ENCODE measurements at regions not wholly inside any gene's neighbourhood (a gene's known extent, or its start where the extent isn't known, plus 50 kb on each side); places are given as distances from the start of the nearest gene placed in this dataset.

- Mint-ChIP-seq H3K9me3 (no peaks in the 10 kb centered on the region), H3K27me3 (no peaks in the 10 kb centered on the region), H3K36me3 (ENCODE audit: low read depth) (no peaks in the 10 kb centered on the region), H3K4me1 (no peaks in the 10 kb centered on the region), H3K4me3 (no peak overlapping the region), H3K27ac (no peak overlapping the region)
- DNase-seq = no peak
- CTCF ChIA-PET = no interaction called here
- POLR2A ChIA-PET = no interaction called here
Observed at GRCh38 chr13:75042807-75043206, 439.2 kb downstream of the TBC1D4 start.

GRCh38 chr13:75038393-75039113 lies 443.4 kb downstream of the TBC1D4 start:
- no peaks in the 10 kb centered on the region for H3K27me3 Mint-ChIP-seq
- H3K4me3 Mint-ChIP-seq = no peak overlapping the region
- CTCF ChIA-PET = no interaction called here
- H3K36me3 Mint-ChIP-seq (ENCODE audit: low read depth) = no peaks in the 10 kb centered on the region
- no peaks in the 10 kb centered on the region for H3K9me3 Mint-ChIP-seq
- POLR2A ChIA-PET = no interaction called here
- DNase-seq = no peak
- H3K4me1 Mint-ChIP-seq = no peaks in the 10 kb centered on the region
- no peak overlapping the region for H3K27ac Mint-ChIP-seq

GRCh38 chr13:75025956-75026355 lies 456.0 kb downstream of the TBC1D4 start:
- no peak overlapping the region for H3K27ac Mint-ChIP-seq
- CTCF ChIA-PET = no interaction called here
- no peak overlapping the region for H3K4me3 Mint-ChIP-seq
- H3K36me3 Mint-ChIP-seq (ENCODE audit: low read depth) = no peaks in the 10 kb centered on the region
- POLR2A ChIA-PET = no interaction called here
- no peaks in the 10 kb centered on the region for H3K9me3 Mint-ChIP-seq
- H3K4me1 Mint-ChIP-seq = no peaks in the 10 kb centered on the region
- no peak for DNase-seq
- H3K27me3 Mint-ChIP-seq = no peaks in the 10 kb centered on the region

- ChIA-PET CTCF (no interaction called here), POLR2A (no interaction called here)
- Mint-ChIP-seq H3K4me1 (no peaks in the 10 kb centered on the region), H3K9me3 (no peaks in the 10 kb centered on the region), H3K4me3 (no peak overlapping the region), H3K27me3 (no peaks in the 10 kb centered on the region), H3K27ac (no peak overlapping the region), H3K36me3 (ENCODE audit: low read depth) (no peaks in the 10 kb centered on the region)
- no peak for DNase-seq
Observed at GRCh38 chr13:75024602-75025001, 457.4 kb downstream of the TBC1D4 start.

GRCh38 chr13:75023609-75024008 lies 458.4 kb downstream of the TBC1D4 start:
- H3K27me3 Mint-ChIP-seq = no peaks in the 10 kb centered on the region
- no peak for DNase-seq
- CTCF ChIA-PET = no interaction called here
- H3K9me3 Mint-ChIP-seq = no peaks in the 10 kb centered on the region
- no peaks in the 10 kb centered on the region for H3K36me3 Mint-ChIP-seq (ENCODE audit: low read depth)
- POLR2A ChIA-PET = no interaction called here
- no peaks in the 10 kb centered on the region for H3K4me1 Mint-ChIP-seq
- H3K27ac Mint-ChIP-seq = no peak overlapping the region
- H3K4me3 Mint-ChIP-seq = no peak overlapping the region

GRCh38 chr13:75021151-75021550 lies 460.8 kb downstream of the TBC1D4 start:
- Mint-ChIP-seq H3K9me3 (no peaks in the 10 kb centered on the region), H3K4me1 (no peaks in the 10 kb centered on the region), H3K27ac (no peak overlapping the region), H3K4me3 (no peak overlapping the region), H3K27me3 (peaks cover 2% of the 10 kb centered on the region), H3K36me3 (ENCODE audit: low read depth) (no peaks in the 10 kb centered on the region)
- DNase-seq = no peak
- POLR2A ChIA-PET = no interaction called here
- CTCF ChIA-PET = no interaction called here

GRCh38 chr13:75016225-75016624 lies 465.7 kb downstream of the TBC1D4 start:
- peaks cover 4% of the 10 kb centered on the region for H3K27me3 Mint-ChIP-seq

GRCh38 chr13:75013818-75014217 lies 468.2 kb downstream of the TBC1D4 start:
- Mint-ChIP-seq H3K9me3 (no peaks in the 10 kb centered on the region), H3K36me3 (ENCODE audit: low read depth) (no peaks in the 10 kb centered on the region), H3K4me1 (no peaks in the 10 kb centered on the region), H3K27ac (no peak overlapping the region), H3K4me3 (no peak overlapping the region), H3K27me3 (peaks cover 4% of the 10 kb centered on the region)
- POLR2A ChIA-PET = no interaction called here
- CTCF ChIA-PET = no interaction called here
- DNase-seq = no peak

More at GRCh38 chr13:75016225-75016624, 465.7 kb downstream of the TBC1D4 start:
- Mint-ChIP-seq H3K4me3 (no peak overlapping the region), H3K9me3 (no peaks in the 10 kb centered on the region), H3K27ac (no peak overlapping the region), H3K36me3 (ENCODE audit: low read depth) (no peaks in the 10 kb centered on the region), H3K4me1 (no peaks in the 10 kb centered on the region)
- no peak for DNase-seq
- CTCF ChIA-PET = no interaction called here
- POLR2A ChIA-PET = no interaction called here

- H3K4me3 Mint-ChIP-seq = no peak overlapping the region
- H3K4me1 Mint-ChIP-seq = no peaks in the 10 kb centered on the region
- H3K9me3 Mint-ChIP-seq = no peaks in the 10 kb centered on the region
- H3K27me3 Mint-ChIP-seq = peaks cover 2% of the 10 kb centered on the region
- POLR2A ChIA-PET = interaction anchor here (0.5 kb wide), 1 partner anchor 637 kb away, joined by 4 read pairs; no protein-coding TSS in a partner anchor
- no peak for DNase-seq
- H3K27ac Mint-ChIP-seq = no peak overlapping the region
- H3K36me3 Mint-ChIP-seq (ENCODE audit: low read depth) = no peaks in the 10 kb centered on the region
- CTCF ChIA-PET = no interaction called here
Observed at GRCh38 chr13:75010941-75011340, 471.0 kb downstream of the TBC1D4 start.

- no peak for DNase-seq
- H3K27ac Mint-ChIP-seq = no peak overlapping the region
- no peaks in the 10 kb centered on the region for H3K27me3 Mint-ChIP-seq
- no peaks in the 10 kb centered on the region for H3K9me3 Mint-ChIP-seq
- POLR2A ChIA-PET = no interaction called here
- no peak overlapping the region for H3K4me3 Mint-ChIP-seq
- no peaks in the 10 kb centered on the region for H3K36me3 Mint-ChIP-seq (ENCODE audit: low read depth)
- CTCF ChIA-PET = no interaction called here
- H3K4me1 Mint-ChIP-seq = no peaks in the 10 kb centered on the region
Observed at GRCh38 chr13:75008926-75009325, 473.0 kb downstream of the TBC1D4 start.

- Mint-ChIP-seq H3K36me3 (ENCODE audit: low read depth) (no peaks in the 10 kb centered on the region), H3K4me1 (no peaks in the 10 kb centered on the region), H3K9me3 (no peaks in the 10 kb centered on the region), H3K4me3 (no peak overlapping the region), H3K27ac (no peak overlapping the region), H3K27me3 (no peaks in the 10 kb centered on the region)
- ChIA-PET CTCF (no interaction called here), POLR2A (no interaction called here)
- DNase-seq = no peak
Observed at GRCh38 chr13:74990992-74991391, 491.0 kb downstream of the TBC1D4 start.

- ChIA-PET CTCF (no interaction called here), POLR2A (no interaction called here)
- Mint-ChIP-seq H3K4me3 (no peak overlapping the region), H3K27me3 (no peaks in the 10 kb centered on the region), H3K9me3 (no peaks in the 10 kb centered on the region), H3K27ac (no peak overlapping the region), H3K4me1 (no peaks in the 10 kb centered on the region), H3K36me3 (ENCODE audit: low read depth) (no peaks in the 10 kb centered on the region)
- DNase-seq = no peak
Observed at GRCh38 chr13:74987124-74987690, 494.8 kb downstream of the TBC1D4 start.

- no peaks in the 10 kb centered on the region for H3K36me3 Mint-ChIP-seq (ENCODE audit: low read depth)
Observed at GRCh38 chr13:74986609-74987008, 495.4 kb downstream of the TBC1D4 start.

GRCh38 chr13:74979703-74980102 lies 502.3 kb downstream of the TBC1D4 start:
- POLR2A ChIA-PET = no interaction called here
- DNase-seq = no peak

More at GRCh38 chr13:74986609-74987008, 495.4 kb downstream of the TBC1D4 start:
- Mint-ChIP-seq H3K9me3 (no peaks in the 10 kb centered on the region), H3K4me3 (no peak overlapping the region), H3K4me1 (no peaks in the 10 kb centered on the region), H3K27ac (no peak overlapping the region), H3K27me3 (no peaks in the 10 kb centered on the region)
- ChIA-PET CTCF (no interaction called here), POLR2A (no interaction called here)
- DNase-seq = no peak

More at GRCh38 chr13:74979703-74980102, 502.3 kb downstream of the TBC1D4 start:
- H3K27ac Mint-ChIP-seq = no peak overlapping the region
- no peaks in the 10 kb centered on the region for H3K4me1 Mint-ChIP-seq
- H3K36me3 Mint-ChIP-seq (ENCODE audit: low read depth) = no peaks in the 10 kb centered on the region
- no peaks in the 10 kb centered on the region for H3K9me3 Mint-ChIP-seq
- H3K4me3 Mint-ChIP-seq = no peak overlapping the region
- CTCF ChIA-PET = no interaction called here
- peaks cover 2% of the 10 kb centered on the region for H3K27me3 Mint-ChIP-seq

Data from activated CD4-positive, alpha-beta memory T cell treated with anti-CD3 and anti-CD28 coated beads, Interleukin-2, amount 10 ng/mL, durations not matched to agents 7 days and 5 days (primary cell).